NT2/D1 (cell line): ENCODE measurements at regions not wholly inside any gene's neighbourhood (a gene's known extent, or its start where the extent isn't known, plus 50 kb on each side); places are given as distances from the start of the nearest gene placed in this dataset.

ENCODE experiments used
- SUZ12 ChIP-seq: IDR thresholded peaks from 2 replicates; pipeline ENCODE4 v1.6.1; 2011; ENCODE audit not compliant: insufficient read length, insufficient read depth; ENCODE audit errors: extremely low read depth
- YY1 ChIP-seq: IDR thresholded peaks from 2 replicates; pipeline ENCODE4 v1.6.1; 2011; ENCODE audit not compliant: insufficient read length, insufficient read depth

DNA sequence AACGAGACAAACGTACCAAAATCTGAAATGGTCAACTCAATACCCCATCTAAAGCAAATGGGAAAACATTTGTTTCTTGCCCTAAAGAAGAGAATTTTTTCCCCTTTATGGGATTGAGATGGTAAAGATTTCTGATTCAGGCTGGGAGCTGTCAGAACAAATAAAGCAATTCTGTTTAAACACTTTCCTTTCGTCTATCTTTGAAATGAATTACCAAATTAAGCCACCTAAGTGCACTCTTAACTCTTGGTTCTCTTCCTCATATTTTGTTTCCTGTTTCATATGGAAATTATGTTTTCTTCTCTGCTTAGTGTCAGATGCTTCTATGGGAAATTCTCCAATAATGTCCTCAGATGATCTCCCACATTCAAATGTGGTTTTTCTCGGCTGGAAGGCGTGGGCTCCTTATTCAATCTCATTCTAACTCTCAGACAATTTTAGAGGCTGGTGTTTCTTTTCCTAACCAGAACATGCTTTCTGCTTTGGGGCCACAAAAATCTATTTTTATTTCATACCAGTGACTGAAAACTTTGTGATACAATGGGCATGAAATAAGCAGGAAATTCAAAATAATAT lies 50.3 kb upstream of the HPF1 start:
- TF ChIP-seq YY1: no peak
- TF ChIP-seq SUZ12: no peak
